SU-DHL-6 (cell line): ENCODE measurements at regions not wholly inside any gene's neighbourhood (a gene's known extent, or its start where the extent isn't known, plus 50 kb on each side); places are given as distances from the start of the nearest gene placed in this dataset.

ENCODE experiments used
- EZH2phosphoT487 ChIP-seq: fragments of 200-600 bp; sonication (generic), shearing (Covaris generic); conservative IDR thresholded peaks from 2 replicates; pipeline ENCODE4 v1.6.1; 2018; ENCODE audit warnings: mild to moderate bottlenecking, antibody characterized with exemption, low read length, moderate library complexity, mixed read lengths
- TF ChIP-seq, protein P1 (sequence below): fragments of 200-600 bp; sonication (generic); IDR thresholded peaks from one replicate; pipeline ENCODE4 v1.5.1; 2017; ENCODE audit warnings: antibody characterized with exemption, mild to moderate bottlenecking, low read length, moderate library complexity; ENCODE audit not compliant: insufficient read depth, poor library complexity, severe bottlenecking

DNA sequence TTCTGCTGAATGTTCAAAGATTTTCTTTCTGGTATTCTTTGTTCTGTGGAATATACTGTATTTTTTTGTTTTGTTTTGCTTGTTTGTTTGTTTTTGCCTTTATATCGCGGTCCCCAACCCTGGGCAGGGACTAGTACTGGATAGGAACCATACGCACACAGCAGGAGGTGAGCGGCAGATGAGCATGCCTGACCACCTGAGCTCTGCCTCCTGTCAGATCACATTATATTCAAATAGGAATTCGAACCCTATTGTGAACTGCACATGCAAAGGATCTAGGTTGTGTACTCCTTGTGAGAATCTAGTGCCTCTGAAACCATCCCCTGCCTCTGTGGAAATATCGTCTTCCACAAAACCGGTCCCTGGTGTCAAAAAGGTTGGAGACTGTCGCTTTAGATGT lies 83.3 kb upstream of the ANO3 start:
- TF ChIP-seq, protein P1, sequence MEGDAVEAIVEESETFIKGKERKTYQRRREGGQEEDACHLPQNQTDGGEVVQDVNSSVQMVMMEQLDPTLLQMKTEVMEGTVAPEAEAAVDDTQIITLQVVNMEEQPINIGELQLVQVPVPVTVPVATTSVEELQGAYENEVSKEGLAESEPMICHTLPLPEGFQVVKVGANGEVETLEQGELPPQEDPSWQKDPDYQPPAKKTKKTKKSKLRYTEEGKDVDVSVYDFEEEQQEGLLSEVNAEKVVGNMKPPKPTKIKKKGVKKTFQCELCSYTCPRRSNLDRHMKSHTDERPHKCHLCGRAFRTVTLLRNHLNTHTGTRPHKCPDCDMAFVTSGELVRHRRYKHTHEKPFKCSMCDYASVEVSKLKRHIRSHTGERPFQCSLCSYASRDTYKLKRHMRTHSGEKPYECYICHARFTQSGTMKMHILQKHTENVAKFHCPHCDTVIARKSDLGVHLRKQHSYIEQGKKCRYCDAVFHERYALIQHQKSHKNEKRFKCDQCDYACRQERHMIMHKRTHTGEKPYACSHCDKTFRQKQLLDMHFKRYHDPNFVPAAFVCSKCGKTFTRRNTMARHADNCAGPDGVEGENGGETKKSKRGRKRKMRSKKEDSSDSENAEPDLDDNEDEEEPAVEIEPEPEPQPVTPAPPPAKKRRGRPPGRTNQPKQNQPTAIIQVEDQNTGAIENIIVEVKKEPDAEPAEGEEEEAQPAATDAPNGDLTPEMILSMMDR = no peak
- no peak for TF ChIP-seq EZH2phosphoT487
